GM12875 (cell line): ENCODE measurements at regions not wholly inside any gene's neighbourhood (a gene's known extent, or its start where the extent isn't known, plus 50 kb on each side); places are given as distances from the start of the nearest gene placed in this dataset.

ENCODE experiments used
- H3K4me3 ChIP-seq: one replicate; pipeline ENCODE4 v1.5.1; 2011; ENCODE audit warnings: low read depth, low read length, control low read depth
- TF ChIP-seq, protein P1 (sequence below): IDR thresholded peaks from 2 replicates; pipeline ENCODE4 v1.5.1; 2011; ENCODE audit warnings: low read depth, mild to moderate bottlenecking, control low read depth, inconsistent platforms, low read length, moderate library complexity, borderline replicate concordance; ENCODE audit not compliant: insufficient read depth

DNA sequence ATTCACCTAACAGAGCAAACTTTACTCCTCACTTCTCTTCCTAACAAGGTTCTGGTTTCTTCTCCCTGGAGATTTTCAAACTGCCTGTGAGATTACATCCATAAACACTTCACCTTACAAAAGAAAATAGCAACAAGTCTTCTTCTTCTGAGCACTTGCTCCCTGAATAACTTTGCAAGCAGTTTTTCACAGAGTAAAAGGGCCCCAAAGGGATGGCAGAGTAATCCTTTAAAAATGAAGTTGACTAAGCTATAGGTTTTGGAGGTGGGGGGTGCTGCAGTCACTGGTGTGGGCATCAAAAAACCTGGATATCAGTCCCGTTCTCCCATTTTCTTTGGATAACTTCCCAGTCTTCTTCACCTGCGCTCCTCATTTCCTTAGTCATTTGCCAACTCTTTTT, 484.9 kb downstream of the MIAT start:
- H3K4me3 ChIP-seq = no peak overlapping the region
- TF ChIP-seq, protein P1, sequence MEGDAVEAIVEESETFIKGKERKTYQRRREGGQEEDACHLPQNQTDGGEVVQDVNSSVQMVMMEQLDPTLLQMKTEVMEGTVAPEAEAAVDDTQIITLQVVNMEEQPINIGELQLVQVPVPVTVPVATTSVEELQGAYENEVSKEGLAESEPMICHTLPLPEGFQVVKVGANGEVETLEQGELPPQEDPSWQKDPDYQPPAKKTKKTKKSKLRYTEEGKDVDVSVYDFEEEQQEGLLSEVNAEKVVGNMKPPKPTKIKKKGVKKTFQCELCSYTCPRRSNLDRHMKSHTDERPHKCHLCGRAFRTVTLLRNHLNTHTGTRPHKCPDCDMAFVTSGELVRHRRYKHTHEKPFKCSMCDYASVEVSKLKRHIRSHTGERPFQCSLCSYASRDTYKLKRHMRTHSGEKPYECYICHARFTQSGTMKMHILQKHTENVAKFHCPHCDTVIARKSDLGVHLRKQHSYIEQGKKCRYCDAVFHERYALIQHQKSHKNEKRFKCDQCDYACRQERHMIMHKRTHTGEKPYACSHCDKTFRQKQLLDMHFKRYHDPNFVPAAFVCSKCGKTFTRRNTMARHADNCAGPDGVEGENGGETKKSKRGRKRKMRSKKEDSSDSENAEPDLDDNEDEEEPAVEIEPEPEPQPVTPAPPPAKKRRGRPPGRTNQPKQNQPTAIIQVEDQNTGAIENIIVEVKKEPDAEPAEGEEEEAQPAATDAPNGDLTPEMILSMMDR = no peak

DNA sequence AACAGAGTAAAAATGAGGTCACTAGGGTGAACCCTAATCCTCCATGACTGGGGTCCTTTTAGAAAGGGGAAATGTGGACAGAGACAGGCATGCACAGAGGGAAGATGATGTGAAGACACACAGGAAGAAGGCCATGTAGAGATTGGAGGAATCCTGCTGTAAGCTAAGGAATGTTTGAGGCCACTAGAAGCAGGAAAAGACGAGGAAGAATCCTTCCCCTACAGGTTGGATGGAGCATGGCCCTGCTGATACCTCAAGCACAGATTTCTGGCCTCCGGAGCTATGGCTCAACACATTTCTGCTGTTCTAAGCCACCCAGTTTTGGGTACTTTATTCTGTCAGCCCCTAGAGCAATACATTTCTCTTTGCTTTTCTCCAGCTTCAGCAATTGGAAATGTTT, 486.9 kb downstream of the MIAT start:
- TF ChIP-seq, protein P1 = no peak
- no peak overlapping the region for H3K4me3 ChIP-seq

DNA sequence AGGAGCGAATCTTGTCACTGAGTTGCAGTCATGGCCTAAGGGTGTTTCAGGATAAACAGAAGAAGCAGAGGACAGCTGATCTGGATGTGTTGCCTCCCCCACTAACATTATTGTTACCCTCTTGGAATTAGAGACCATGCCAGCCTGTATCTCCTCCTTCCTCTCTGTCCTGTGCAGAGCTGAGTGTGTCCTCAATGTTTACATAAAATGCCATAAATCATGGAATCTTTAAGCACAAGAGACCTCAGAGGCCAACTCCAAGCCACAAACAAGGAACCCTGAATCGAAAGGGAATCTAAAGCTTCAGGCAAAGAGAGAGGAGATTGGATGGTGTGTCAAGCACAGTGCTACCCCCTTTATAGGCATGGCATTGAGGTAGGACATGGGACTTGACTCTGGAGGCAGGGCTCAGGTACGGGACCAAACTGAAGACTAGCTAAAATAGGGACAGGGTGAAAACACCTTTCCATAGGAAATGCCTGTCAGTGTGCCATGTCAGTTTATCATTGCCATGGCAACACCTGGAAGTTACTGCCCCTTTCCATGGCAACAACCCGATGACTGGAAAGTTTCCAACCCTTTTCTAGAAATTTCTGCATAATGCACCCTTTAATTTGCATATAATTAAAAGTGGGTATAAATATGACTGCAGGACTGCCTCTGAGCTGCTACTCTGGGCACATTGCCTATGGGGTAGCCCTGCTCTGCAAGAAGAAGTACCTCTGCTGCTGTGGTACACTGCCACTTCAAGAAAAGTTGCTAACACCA, 489.7 kb downstream of the MIAT start:
- TF ChIP-seq, protein P1 = no peak
- no peak overlapping the region for H3K4me3 ChIP-seq

DNA sequence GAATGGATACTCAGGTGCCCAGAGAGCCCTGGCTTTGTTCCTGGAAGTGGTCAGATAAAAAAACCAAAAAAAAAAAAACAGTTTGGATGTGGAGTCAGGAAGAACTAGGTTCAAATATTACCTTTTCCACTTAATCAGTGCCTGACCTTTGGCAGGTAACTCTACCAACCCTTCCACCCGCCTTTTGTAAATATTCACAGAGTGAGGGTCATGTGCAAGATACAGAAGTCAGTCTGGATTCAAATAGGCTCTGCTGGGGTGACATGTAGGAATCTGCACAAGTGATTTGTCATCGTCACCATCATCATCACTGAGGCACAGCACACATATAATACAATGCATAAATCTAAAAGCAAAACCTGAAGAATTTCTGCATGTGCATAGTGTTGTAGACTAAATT, 490.7 kb downstream of the MIAT start:
- TF ChIP-seq, protein P1 = no peak
- no peak overlapping the region for H3K4me3 ChIP-seq

DNA sequence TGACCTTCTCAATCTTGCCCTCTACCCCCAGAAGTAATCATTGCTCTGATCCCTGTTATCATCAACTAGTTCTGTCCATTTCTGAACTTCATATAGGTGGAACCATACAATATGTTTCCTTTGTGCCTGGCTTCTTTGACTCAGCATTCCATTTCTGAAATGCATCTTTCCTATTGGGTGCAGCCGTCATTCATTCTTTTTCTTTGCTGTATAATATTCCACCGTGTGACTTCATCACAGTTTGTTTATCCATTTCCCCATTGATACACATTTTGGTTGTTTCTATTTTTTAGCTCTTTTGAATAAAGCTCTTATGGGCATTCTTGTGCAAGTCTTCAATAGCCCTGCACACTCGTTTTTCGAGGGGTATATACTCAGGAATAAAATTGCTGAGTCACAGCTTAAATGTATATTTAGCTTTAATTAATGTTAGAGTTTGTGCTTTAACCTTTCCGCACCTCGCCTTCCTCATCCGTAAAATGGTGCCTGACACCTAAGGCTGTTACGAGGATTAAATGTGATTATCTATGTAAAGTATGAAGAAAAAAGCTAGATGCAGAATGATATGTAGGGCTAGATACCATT, 491.6 kb downstream of the MIAT start:
- TF ChIP-seq, protein P1 = no peak
- no peak overlapping the region for H3K4me3 ChIP-seq

DNA sequence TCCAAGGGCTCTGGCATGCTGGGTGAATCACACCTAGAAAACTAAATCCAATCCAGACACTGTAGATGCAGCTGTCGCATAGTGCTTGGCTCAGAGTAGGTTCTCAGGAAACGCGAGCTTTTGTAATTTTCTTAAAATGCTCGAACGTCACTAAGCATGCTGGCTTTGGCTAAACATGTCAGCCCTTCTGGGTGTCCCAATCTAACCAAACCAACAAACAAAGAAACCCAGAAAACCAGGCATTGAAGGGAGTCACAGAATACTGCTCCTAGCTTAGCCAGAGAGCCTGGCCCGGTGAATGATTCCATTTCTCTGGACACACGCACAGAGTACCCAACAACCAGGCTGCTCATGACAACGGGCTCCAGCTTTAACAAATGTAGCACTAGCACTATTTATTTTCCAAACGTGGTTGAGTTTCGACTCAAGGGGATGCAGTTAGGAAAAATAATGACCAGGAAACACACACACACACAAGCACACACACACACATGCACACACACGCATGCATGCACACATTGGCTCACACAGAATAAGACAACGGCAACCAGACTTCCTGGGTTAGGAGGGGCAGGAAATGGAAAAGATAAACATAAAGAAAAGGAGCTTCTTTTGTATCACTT, 492.6 kb downstream of the MIAT start:
- TF ChIP-seq, protein P1 = no peak

More for the DNA sequence above, 492.6 kb downstream of the MIAT start:
- H3K4me3 ChIP-seq = no peak overlapping the region
